Liver (tissue), 8 donors: ENCODE measurements at regions not wholly inside any gene's neighbourhood (a gene's known extent, or its start where the extent isn't known, plus 50 kb on each side); places are given as distances from the start of the nearest gene placed in this dataset.

Experiments used
- DNase-seq: peaks from one replicate; pipeline ENCODE4 v3.0.0-alpha.2; 2017; ENCODE audit warnings: low spot score
- H3K27ac ChIP-seq, 2 donors: one replicate each; pipeline ENCODE4 v1.7.0; 2013; ENCODE audit warnings: inconsistent platforms in 2 of 2, low read length in 2 of 2, control low read depth in 1 of 2, low read depth in 1 of 2, mild to moderate bottlenecking in 1 of 2
- H3K27me3 ChIP-seq, 4 donors: one replicate each; pipeline versions ENCODE4 v1.6.1 to v1.7.0; 2013; ENCODE audit warnings: low read length in 3 of 4, inconsistent platforms in 1 of 4, mild to moderate bottlenecking in 1 of 4, moderate library complexity in 1 of 4; ENCODE audit not compliant: control insufficient read depth in 4 of 4, insufficient read depth in 4 of 4
- H3K36me3 ChIP-seq, 4 donors: one replicate each; pipeline versions ENCODE4 v1.6.1 to v1.7.0; 2013; ENCODE audit warnings: low read length in 3 of 4, mild to moderate bottlenecking in 3 of 4, low read depth in 1 of 4, moderate library complexity in 1 of 4; ENCODE audit not compliant: control insufficient read depth in 4 of 4, insufficient read depth in 3 of 4
- H3K4me1 ChIP-seq, 4 donors: one replicate each; pipeline versions ENCODE4 v1.6.1 to v1.7.0; 2013; ENCODE audit warnings: low read length in 3 of 4, mild to moderate bottlenecking in 3 of 4, moderate library complexity in 1 of 4; ENCODE audit not compliant: control insufficient read depth in 4 of 4, insufficient read depth in 4 of 4
- H3K4me3 ChIP-seq, 3 donors: one replicate each; pipeline versions ENCODE4 v1.6.1 to v1.7.0; 2013; ENCODE audit warnings: low read length in 3 of 3, control low read depth in 1 of 3, low read depth in 1 of 3, mild to moderate bottlenecking in 1 of 3
- H3K9ac ChIP-seq, 2 donors: one replicate each; pipeline ENCODE4 v1.7.0; 2013; ENCODE audit warnings: low read length in 2 of 2, mild to moderate bottlenecking in 2 of 2, moderate library complexity in 2 of 2, control low read depth in 1 of 2, low read depth in 1 of 2
- H3K9me3 ChIP-seq, 4 donors: one replicate each; pipeline versions ENCODE4 v1.6.1 to v1.7.0; 2013; ENCODE audit warnings: low read length in 3 of 4; ENCODE audit not compliant: control insufficient read depth in 4 of 4
- ATF3 ChIP-seq: IDR thresholded peaks from 2 replicates; pipeline ENCODE4 v1.6.1; 2016; ENCODE audit warnings: antibody characterized with exemption
- CTCF ChIP-seq: fragments of 150-350 bp; IDR thresholded peaks from 2 replicates; pipeline ENCODE4 v1.5.1; 2017; ENCODE audit warnings: improper control_type of control experiment, low read depth, low read length; ENCODE audit not compliant: missing input control
- EGR1 ChIP-seq, 2 donors: IDR thresholded peaks; 2 replicates each; pipeline ENCODE4 v1.6.1; 2016 to 2018; ENCODE audit warnings: antibody characterized with exemption in 2 of 2, low read depth in 2 of 2
- FOXA1 ChIP-seq: IDR thresholded peaks from 2 replicates; pipeline ENCODE4 v1.6.1; 2016; ENCODE audit warnings: antibody characterized with exemption
- GABPA ChIP-seq, 2 donors: IDR thresholded peaks in 1 of 2; conservative IDR thresholded peaks in 1 of 2; 2 replicates each; pipeline ENCODE4 v1.6.1; 2016; ENCODE audit warnings: antibody characterized with exemption in 2 of 2, mild to moderate bottlenecking in 1 of 2, moderate library complexity in 1 of 2
- HNF4G ChIP-seq: IDR thresholded peaks from 2 replicates; pipeline ENCODE4 v1.6.1; 2016; ENCODE audit warnings: antibody characterized with exemption
- MAX ChIP-seq: IDR thresholded peaks from 2 replicates; pipeline ENCODE4 v1.6.1; 2016; ENCODE audit warnings: antibody characterized with exemption
- RAD21 ChIP-seq, 2 donors: IDR thresholded peaks; 2 replicates each; pipeline ENCODE4 v1.6.1; 2016; ENCODE audit warnings: antibody characterized with exemption in 2 of 2, mild to moderate bottlenecking in 2 of 2
- RXRA ChIP-seq, 2 donors: IDR thresholded peaks; 2 replicates each; pipeline ENCODE4 v1.6.1; 2017 to 2018; ENCODE audit warnings: antibody characterized with exemption in 2 of 2, mild to moderate bottlenecking in 1 of 2
- TAF1 ChIP-seq: conservative IDR thresholded peaks from 2 replicates; pipeline ENCODE4 v1.6.1; 2016; ENCODE audit warnings: antibody characterized with exemption, mild to moderate bottlenecking
- ZBTB33 ChIP-seq: IDR thresholded peaks from 2 replicates; pipeline ENCODE4 v1.6.1; 2016; ENCODE audit warnings: antibody characterized with exemption
- WGBS: extraction: QIAGEN DNeasy Blood & Tissue Kit; methylation state at CpG from one replicate; pipeline ENCODE4 v1.1.7; 2013; 5-methylcytosine and 5-hydroxymethylcytosine counted together
- donor health status: healthy.
- donor health status: healthy.
- donor health status: healthy.
- donor health status: healthy.
- donor health status: healthy.

GRCh38 chr15:54803134-54803808 lies 393.5 kb downstream of the RSL24D1 start:
- H3K9me3 ChIP-seq: no peaks in the 10 kb centered on the region
- WGBS: 61% methylated on average over 4 of the region's 4 CpGs
- H3K27me3 ChIP-seq: peaks cover 0 to 2% (median 0%) of the 10 kb centered on the region in 4 donors
- TF ChIP-seq CTCF (no peak), EGR1 (IDR thresholded peaks at IDR 0.05; ENCODE audit: low read depth in 2 of 2) (no peak), ZBTB33 (no peak), TAF1 (no peak), FOXA1 (no peak), HNF4G (no peak), RAD21 (IDR thresholded peaks at IDR 0.05) (no peak), RXRA (IDR thresholded peaks at IDR 0.05) (no peak), ATF3 (no peak)
- H3K4me3 ChIP-seq: no peak overlapping the region
- no peak overlapping the region for H3K27ac ChIP-seq
- H3K36me3 ChIP-seq: no peaks in the 10 kb centered on the region
- no peak for DNase-seq
- H3K4me1 ChIP-seq: no peaks in the 10 kb centered on the region
- no peak overlapping the region for H3K9ac ChIP-seq

GRCh38 chr15:54792526-54792925 lies 404.2 kb downstream of the RSL24D1 start:
- peaks cover 0 to 2% (median 0%) of the 10 kb centered on the region in 4 donors for H3K27me3 ChIP-seq
- no peak for DNase-seq
- no peak for TF ChIP-seq CTCF
- TF ChIP-seq MAX: no peak
- no peak for TF ChIP-seq RAD21 (IDR thresholded peaks at IDR 0.05)
- no peak for TF ChIP-seq GABPA (IDR thresholded peaks at IDR 0.05 in 1 of 2, conservative IDR thresholded peaks at IDR 0.05 in 1 of 2)
- H3K9ac ChIP-seq: no peak overlapping the region
- no peak overlapping the region for H3K27ac ChIP-seq
- H3K9me3 ChIP-seq: no peaks in the 10 kb centered on the region
- no peak overlapping the region for H3K4me3 ChIP-seq
- H3K36me3 ChIP-seq: no peaks in the 10 kb centered on the region
- H3K4me1 ChIP-seq: no peaks in the 10 kb centered on the region
- WGBS: 66% methylated on average over 1 of the region's 1 CpG
